Bone marrow (tissue), 2 donors: ENCODE measurements at regions not wholly inside any gene's neighbourhood (a gene's known extent, or its start where the extent isn't known, plus 50 kb on each side); places are given as distances from the start of the nearest gene placed in this dataset.
A peak's percentile ranks its signal among the peaks of the same experiment; 100 is the strongest.
"Not testable (repeated sequence)": the region's sequence is repeated elsewhere in the genome, so short reads cannot be mapped to it uniquely, and the experiment has no call there.

ENCODE experiments used
- DNase-seq, 2 donors: peaks; one replicate each; lab custom pipeline; 2025; lab: John Stamatoyannopoulos, UW

- no peak for DNase-seq
These were observed 481.8 kb upstream of the MEIS1 start for GRCh38 chr2:65952966-65953761.

GRCh38 chr2:65944213-65944612 lies 490.7 kb upstream of the MEIS1 start:
- no peak for DNase-seq

GRCh38 chr2:65943099-65943786 lies 491.7 kb upstream of the MEIS1 start:
- DNase-seq, result no peak

GRCh38 chr2:65940856-65941255 lies 494.1 kb upstream of the MEIS1 start:
- DNase-seq, result no peak

- DNase-seq, result no peak
These were observed 495.2 kb upstream of the MEIS1 start for GRCh38 chr2:65939687-65940086.

GRCh38 chr2:65937379-65938160 lies 497.4 kb upstream of the MEIS1 start:
- DNase-seq, result no peak

- no peak for DNase-seq
These were observed 499.8 kb upstream of the MEIS1 start for GRCh38 chr2:65934992-65935629.

GRCh38 chr2:65932571-65932970 lies 500.2 kb upstream of the SPRED2 start:
- no peak for DNase-seq

- no peak for DNase-seq
These were observed 498.7 kb upstream of the SPRED2 start for GRCh38 chr2:65931056-65931455.

- no peak for DNase-seq
These were observed 497.9 kb upstream of the SPRED2 start for GRCh38 chr2:65930259-65930658.

- DNase-seq, result not testable (repeated sequence)
These were observed 497.3 kb upstream of the SPRED2 start for GRCh38 chr2:65929664-65930063.

- peak; percentile 4 to 6 for DNase-seq
These were observed 490.4 kb upstream of the SPRED2 start for GRCh38 chr2:65922794-65923193.

GRCh38 chr2:65922030-65922429 lies 489.6 kb upstream of the SPRED2 start:
- DNase-seq, result no peak

- DNase-seq, result no peak
These were observed 488.7 kb upstream of the SPRED2 start for GRCh38 chr2:65921116-65921515.

- DNase-seq, result no peak
These were observed 488.3 kb upstream of the SPRED2 start for GRCh38 chr2:65920659-65921058.

- no peak for DNase-seq
These were observed 487.3 kb upstream of the SPRED2 start for GRCh38 chr2:65919550-65920188.

- no peak for DNase-seq
These were observed 486.4 kb upstream of the SPRED2 start for GRCh38 chr2:65918760-65919187.

- no peak for DNase-seq
These were observed 485.6 kb upstream of the SPRED2 start for GRCh38 chr2:65917986-65918385.

GRCh38 chr2:65916785-65917295 lies 484.4 kb upstream of the SPRED2 start:
- no peak for DNase-seq

- no peak for DNase-seq
These were observed 483.8 kb upstream of the SPRED2 start for GRCh38 chr2:65916177-65916576.

- DNase-seq, result no peak
These were observed 482.9 kb upstream of the SPRED2 start for GRCh38 chr2:65915273-65915672.
